ENCODE measurements at regions not wholly inside any gene's neighbourhood (a gene's known extent, or its start where the extent isn't known, plus 50 kb on each side); places are given as distances from the start of the nearest gene placed in this dataset.

DNA sequence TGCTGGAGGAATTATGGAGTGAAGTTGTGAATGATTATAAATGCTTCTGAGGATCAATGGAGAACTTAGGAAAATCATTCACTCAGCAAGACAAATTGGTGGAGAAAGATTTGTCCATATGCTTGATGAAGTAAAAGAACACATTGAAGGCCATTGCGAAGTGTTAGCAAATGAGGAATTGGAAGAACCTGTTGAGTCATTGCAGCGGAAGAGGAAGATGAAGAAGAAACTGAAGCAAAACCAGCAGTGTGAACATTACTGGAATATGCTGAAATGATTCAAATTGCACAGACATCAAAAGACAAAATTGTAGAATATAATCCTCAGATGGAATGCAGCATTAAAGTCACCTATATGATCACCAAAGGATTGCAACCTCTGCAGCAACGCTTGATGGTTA, 168.1 kb downstream of the ADAMTS15 start:
- CTCF ChIA-PET: no interaction called here

GRCh38 chr11:130617001-130617400, 168.6 kb downstream of the ADAMTS15 start:
- DNase-seq (ENCODE audit: extremely low spot score): no peak
- ChIA-PET CTCF (no interaction called here), POLR2A (no interaction called here)
- TF ChIP-seq NFRKB (IDR thresholded peaks at IDR 0.05) (no peak), FOXM1 (IDR thresholded peaks at IDR 0.05; ENCODE audit: borderline replicate concordance) (no peak), ELF4 (IDR thresholded peaks at IDR 0.05) (no peak), ZNF384 (IDR thresholded peaks at IDR 0.05) (no peak), LEF1 (IDR thresholded peaks at IDR 0.05; ENCODE audit: borderline replicate concordance) (no peak), FOXK2 (IDR thresholded peaks at IDR 0.05) (no peak), TARDBP (IDR thresholded peaks at IDR 0.05) (no peak), CTBP1 (IDR thresholded peaks at IDR 0.05; ENCODE audit: borderline replicate concordance) (no peak), L3MBTL2 (conservative IDR thresholded peaks at IDR 0.05) (no peak), HDGF (IDR thresholded peaks at IDR 0.05; ENCODE audit: borderline replicate concordance) (no peak)

More for the DNA sequence above, 168.1 kb downstream of the ADAMTS15 start:
- TF ChIP-seq BHLHE40 (IDR thresholded peaks at IDR 0.05; ENCODE audit: borderline replicate concordance) (no peak), ARNT (IDR thresholded peaks at IDR 0.05) (no peak), FOXM1 (IDR thresholded peaks at IDR 0.05; ENCODE audit: borderline replicate concordance) (no peak), L3MBTL2 (conservative IDR thresholded peaks at IDR 0.05) (no peak), NFRKB (IDR thresholded peaks at IDR 0.05) (no peak), FOXK2 (IDR thresholded peaks at IDR 0.05) (no peak), CTBP1 (IDR thresholded peaks at IDR 0.05; ENCODE audit: borderline replicate concordance) (no peak), HDGF (IDR thresholded peaks at IDR 0.05; ENCODE audit: borderline replicate concordance) (no peak), LEF1 (IDR thresholded peaks at IDR 0.05; ENCODE audit: borderline replicate concordance) (no peak), TARDBP (IDR thresholded peaks at IDR 0.05) (no peak), ELF4 (IDR thresholded peaks at IDR 0.05) (no peak), SP1 (IDR thresholded peaks at IDR 0.05) (no peak), ZNF384 (IDR thresholded peaks at IDR 0.05) (no peak), SUZ12 (IDR thresholded peaks at IDR 0.05) (no peak), FOXA1 (IDR thresholded peaks at IDR 0.05) (no peak)
- TF ChIP-seq, protein P1, sequence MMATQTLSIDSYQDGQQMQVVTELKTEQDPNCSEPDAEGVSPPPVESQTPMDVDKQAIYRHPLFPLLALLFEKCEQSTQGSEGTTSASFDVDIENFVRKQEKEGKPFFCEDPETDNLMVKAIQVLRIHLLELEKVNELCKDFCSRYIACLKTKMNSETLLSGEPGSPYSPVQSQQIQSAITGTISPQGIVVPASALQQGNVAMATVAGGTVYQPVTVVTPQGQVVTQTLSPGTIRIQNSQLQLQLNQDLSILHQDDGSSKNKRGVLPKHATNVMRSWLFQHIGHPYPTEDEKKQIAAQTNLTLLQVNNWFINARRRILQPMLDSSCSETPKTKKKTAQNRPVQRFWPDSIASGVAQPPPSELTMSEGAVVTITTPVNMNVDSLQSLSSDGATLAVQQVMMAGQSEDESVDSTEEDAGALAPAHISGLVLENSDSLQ (IDR thresholded peaks at IDR 0.05): no peak
- POLR2A ChIA-PET: no interaction called here
- no peak for DNase-seq (ENCODE audit: extremely low spot score)

DNA sequence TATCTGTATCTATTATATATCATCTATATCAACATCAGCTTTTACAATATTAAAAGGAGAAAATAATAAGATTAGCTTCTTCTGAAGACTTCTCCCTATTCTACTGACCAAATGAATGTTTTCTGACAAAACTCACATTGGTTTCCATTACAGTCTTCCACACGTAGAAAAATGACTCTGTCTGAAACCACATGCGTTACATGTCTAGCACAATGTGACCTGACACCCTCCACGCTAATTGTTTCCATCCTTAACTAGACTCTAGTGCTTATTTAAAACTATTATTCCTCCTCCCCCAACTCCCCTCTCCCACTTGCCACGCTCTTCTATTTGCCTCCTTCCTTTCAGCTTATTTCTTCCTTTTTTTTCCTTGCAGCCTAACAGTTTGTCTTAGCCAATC, 172.1 kb downstream of the ADAMTS15 start:
- ChIA-PET POLR2A (no interaction called here), CTCF (no interaction called here)
- no peak for DNase-seq (ENCODE audit: extremely low spot score)
- no peak for TF ChIP-seq ZNF384 (IDR thresholded peaks at IDR 0.05)
- TF ChIP-seq HDGF (IDR thresholded peaks at IDR 0.05; ENCODE audit: borderline replicate concordance): no peak
- no peak for TF ChIP-seq SP1 (IDR thresholded peaks at IDR 0.05)

- TF ChIP-seq LEF1 (IDR thresholded peaks at IDR 0.05; ENCODE audit: borderline replicate concordance) (no peak), ARNT (IDR thresholded peaks at IDR 0.05) (no peak), ELF4 (IDR thresholded peaks at IDR 0.05) (no peak), FOXK2 (IDR thresholded peaks at IDR 0.05) (no peak), L3MBTL2 (conservative IDR thresholded peaks at IDR 0.05) (no peak), ZNF384 (IDR thresholded peaks at IDR 0.05) (no peak), BHLHE40 (IDR thresholded peaks at IDR 0.05; ENCODE audit: borderline replicate concordance) (no peak), FOXM1 (IDR thresholded peaks at IDR 0.05; ENCODE audit: borderline replicate concordance) (no peak), SUZ12 (IDR thresholded peaks at IDR 0.05) (no peak)
- TF ChIP-seq, protein P1 (IDR thresholded peaks at IDR 0.05): no peak
- DNase-seq (ENCODE audit: extremely low spot score): no peak
- ChIA-PET CTCF (no interaction called here), POLR2A (no interaction called here)
Observed at GRCh38 chr11:130622141-130622542, 173.7 kb downstream of the ADAMTS15 start.

DNA sequence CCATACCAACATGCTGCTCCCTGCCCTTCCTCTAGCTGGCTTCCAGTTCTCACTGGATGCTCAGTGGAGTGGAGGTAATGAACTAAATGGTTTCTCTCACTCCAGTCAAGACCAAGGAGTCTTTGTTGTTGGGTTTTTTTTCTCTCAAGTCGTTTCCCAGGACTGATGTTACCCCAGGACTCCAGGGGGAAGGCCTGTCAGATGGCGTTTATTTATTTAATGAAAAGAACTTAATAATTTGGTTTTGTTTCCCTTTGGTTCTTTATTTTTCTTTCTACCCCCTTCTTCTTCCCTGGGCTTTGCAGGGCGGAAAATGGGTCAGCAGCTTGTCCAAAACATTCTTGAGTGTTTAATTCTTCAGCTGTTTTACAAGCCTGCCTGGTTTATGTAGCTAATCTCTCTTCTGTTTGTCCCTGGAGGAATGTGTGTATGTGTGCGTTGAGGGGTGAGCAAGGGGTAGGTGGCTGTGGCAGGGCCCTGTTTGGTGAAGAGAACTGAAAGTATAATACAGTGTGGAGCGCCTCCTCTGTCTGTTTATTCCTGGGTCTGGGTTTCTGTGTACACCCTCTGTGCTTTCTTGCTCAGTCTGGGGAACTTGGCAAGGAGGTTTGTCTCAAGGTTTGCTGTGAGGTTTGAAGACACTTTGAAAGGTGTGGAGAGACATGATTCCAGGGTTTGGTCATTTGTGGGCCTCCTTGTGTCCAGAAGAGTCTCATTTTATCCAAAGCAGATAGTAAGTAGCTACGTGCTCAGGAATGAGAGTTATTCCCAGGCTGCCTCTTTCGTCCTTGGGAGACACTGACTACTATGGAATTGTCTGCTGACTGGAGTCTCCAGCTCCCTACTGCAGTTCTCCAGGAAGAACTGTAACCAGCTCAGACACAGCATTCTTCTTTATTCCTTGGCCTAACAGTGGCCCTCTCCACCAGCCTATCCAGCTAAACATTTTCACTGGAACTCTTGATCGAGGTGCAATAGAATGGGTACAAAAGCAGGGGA, 175.5 kb downstream of the ADAMTS15 start:
- no peak for DNase-seq (ENCODE audit: extremely low spot score)
- TF ChIP-seq FOXM1 (IDR thresholded peaks at IDR 0.05; ENCODE audit: borderline replicate concordance): no peak
- POLR2A ChIA-PET: no interaction called here
- CTCF ChIA-PET: interaction anchor here (0.6 kb wide), 1 partner anchor 158 kb away, joined by 4 read pairs; no protein-coding TSS in a partner anchor

GRCh38 chr11:130624971-130625544, 176.6 kb downstream of the ADAMTS15 start:
- DNase-seq (ENCODE audit: extremely low spot score): no peak
- POLR2A ChIA-PET: no interaction called here
- CTCF ChIA-PET: no interaction called here
- TF ChIP-seq ELF4 (IDR thresholded peaks at IDR 0.05) (no peak), TARDBP (IDR thresholded peaks at IDR 0.05) (no peak), SP1 (IDR thresholded peaks at IDR 0.05) (no peak), FOXM1 (IDR thresholded peaks at IDR 0.05; ENCODE audit: borderline replicate concordance) (no peak), LEF1 (IDR thresholded peaks at IDR 0.05; ENCODE audit: borderline replicate concordance) (no peak), SUZ12 (IDR thresholded peaks at IDR 0.05) (no peak), ZNF384 (IDR thresholded peaks at IDR 0.05) (no peak), BHLHE40 (IDR thresholded peaks at IDR 0.05; ENCODE audit: borderline replicate concordance) (no peak), FOXA1 (IDR thresholded peaks at IDR 0.05) (no peak), L3MBTL2 (conservative IDR thresholded peaks at IDR 0.05) (no peak), NFRKB (IDR thresholded peaks at IDR 0.05) (no peak), ARNT (IDR thresholded peaks at IDR 0.05) (no peak)

All from HEK293T (cell line).